Kidney (tissue), 13 donors: ENCODE measurements at regions not wholly inside any gene's neighbourhood (a gene's known extent, or its start where the extent isn't known, plus 50 kb on each side); places are given as distances from the start of the nearest gene placed in this dataset.

Experiments used
- DNase-seq, 5 donors: peaks; one replicate each; pipeline ENCODE4 v3.0.0-alpha.2; 2013 to 2020
- FAIRE-seq: peaks from 2 replicates; lab custom pipeline; 2012; peaks lifted over from hg19 to GRCh38; lab: Jason Lieb, UNC
- H3K27ac ChIP-seq, 2 donors: one replicate each; pipeline ENCODE4 v1.7.0; 2013; ENCODE audit warnings: low read depth in 2 of 2, low read length in 2 of 2, inconsistent platforms in 1 of 2
- H3K27me3 ChIP-seq: one replicate; pipeline ENCODE4 v1.7.1; 2013; ENCODE audit warnings: low read length, inconsistent platforms; ENCODE audit not compliant: control insufficient read depth, insufficient read depth
- H3K36me3 ChIP-seq, 3 donors: one replicate each; pipeline versions ENCODE4 v1.7.0 to v1.7.1; 2013; ENCODE audit warnings: low read length in 3 of 3, control low read depth in 1 of 3, inconsistent platforms in 1 of 3; ENCODE audit not compliant: insufficient read depth in 3 of 3, control insufficient read depth in 2 of 3
- H3K4me1 ChIP-seq, 3 donors: one replicate each; pipeline versions ENCODE4 v1.7.0 to v1.7.1; 2013; ENCODE audit warnings: low read length in 3 of 3, inconsistent platforms in 1 of 3, low read depth in 1 of 3; ENCODE audit not compliant: control insufficient read depth in 2 of 3, insufficient read depth in 2 of 3
- H3K4me3 ChIP-seq, 3 donors: one replicate each; pipeline versions ENCODE4 v1.7.0 to v1.8.1; 2013; ENCODE audit warnings: low read length in 3 of 3, control low read depth in 1 of 3, inconsistent platforms in 1 of 3
- H3K9ac ChIP-seq, 3 donors: one replicate each; pipeline versions ENCODE4 v1.7.0 to v1.7.1; 2013; ENCODE audit warnings: low read length in 3 of 3, control low read depth in 1 of 3, inconsistent platforms in 1 of 3
- H3K9me3 ChIP-seq, 3 donors: one replicate each; pipeline versions ENCODE4 v1.7.0 to v1.7.1; 2013; ENCODE audit warnings: low read length in 3 of 3, control low read depth in 1 of 3, inconsistent platforms in 1 of 3; ENCODE audit not compliant: control insufficient read depth in 2 of 3, insufficient read depth in 1 of 3
- intact Hi-C: fragments of 100-400 bp; cut with DNase I; formaldehyde crosslinking; loops from one replicate; pipeline ENCODE4 v1.11.1; 2022
- TF ChIP-seq, protein P1 (sequence below): IDR thresholded peaks from 3 replicates; pipeline ENCODE4 v1.5.1; 2012; ENCODE audit warnings: mild to moderate bottlenecking, moderate library complexity, borderline replicate concordance; ENCODE audit not compliant: insufficient read depth; ENCODE audit errors: extremely low read depth
- donor health status: control.
- donor health status: control.
- donor health status: control.
- donor health status: control.
- donor health status: control.
- donor health status: DM: yes; HTN: yes; CAD: no.
- donor health status: Normal renal cell carcinoma (clear cell type).

DNA sequence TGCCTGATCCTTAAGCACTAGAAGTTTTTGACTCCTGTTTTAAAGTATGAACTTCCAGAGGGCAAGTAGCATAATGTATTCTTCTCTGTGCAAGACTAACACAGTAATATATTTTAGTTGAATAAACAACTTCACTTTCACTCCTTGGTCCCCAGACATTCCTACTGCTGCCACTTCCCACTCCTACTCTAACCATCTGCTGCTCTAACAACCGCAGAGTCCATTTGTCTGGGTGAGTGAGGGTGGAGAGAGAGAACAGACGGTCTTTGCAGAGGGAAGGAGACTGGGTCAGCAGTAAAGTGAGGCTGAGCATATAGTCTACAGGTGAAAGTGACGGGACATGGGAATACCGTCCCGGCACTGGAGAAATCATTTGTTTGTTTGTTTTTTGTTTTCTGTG is 301.0 kb upstream of the SLCO3A1 start:
- TF ChIP-seq, protein P1, sequence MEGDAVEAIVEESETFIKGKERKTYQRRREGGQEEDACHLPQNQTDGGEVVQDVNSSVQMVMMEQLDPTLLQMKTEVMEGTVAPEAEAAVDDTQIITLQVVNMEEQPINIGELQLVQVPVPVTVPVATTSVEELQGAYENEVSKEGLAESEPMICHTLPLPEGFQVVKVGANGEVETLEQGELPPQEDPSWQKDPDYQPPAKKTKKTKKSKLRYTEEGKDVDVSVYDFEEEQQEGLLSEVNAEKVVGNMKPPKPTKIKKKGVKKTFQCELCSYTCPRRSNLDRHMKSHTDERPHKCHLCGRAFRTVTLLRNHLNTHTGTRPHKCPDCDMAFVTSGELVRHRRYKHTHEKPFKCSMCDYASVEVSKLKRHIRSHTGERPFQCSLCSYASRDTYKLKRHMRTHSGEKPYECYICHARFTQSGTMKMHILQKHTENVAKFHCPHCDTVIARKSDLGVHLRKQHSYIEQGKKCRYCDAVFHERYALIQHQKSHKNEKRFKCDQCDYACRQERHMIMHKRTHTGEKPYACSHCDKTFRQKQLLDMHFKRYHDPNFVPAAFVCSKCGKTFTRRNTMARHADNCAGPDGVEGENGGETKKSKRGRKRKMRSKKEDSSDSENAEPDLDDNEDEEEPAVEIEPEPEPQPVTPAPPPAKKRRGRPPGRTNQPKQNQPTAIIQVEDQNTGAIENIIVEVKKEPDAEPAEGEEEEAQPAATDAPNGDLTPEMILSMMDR: no peak
- Histone ChIP-seq H3K9ac (no peak overlapping the region), H3K4me3 (no peak overlapping the region), H3K9me3 (no peaks in the 10 kb centered on the region), H3K36me3 (no peaks in the 10 kb centered on the region), H3K4me1 (no peaks in the 10 kb centered on the region), H3K27me3 (no peaks in the 10 kb centered on the region), H3K27ac (no peak overlapping the region)
- no peak for FAIRE-seq
- intact Hi-C loops: no loop called here
- no peak for DNase-seq

DNA sequence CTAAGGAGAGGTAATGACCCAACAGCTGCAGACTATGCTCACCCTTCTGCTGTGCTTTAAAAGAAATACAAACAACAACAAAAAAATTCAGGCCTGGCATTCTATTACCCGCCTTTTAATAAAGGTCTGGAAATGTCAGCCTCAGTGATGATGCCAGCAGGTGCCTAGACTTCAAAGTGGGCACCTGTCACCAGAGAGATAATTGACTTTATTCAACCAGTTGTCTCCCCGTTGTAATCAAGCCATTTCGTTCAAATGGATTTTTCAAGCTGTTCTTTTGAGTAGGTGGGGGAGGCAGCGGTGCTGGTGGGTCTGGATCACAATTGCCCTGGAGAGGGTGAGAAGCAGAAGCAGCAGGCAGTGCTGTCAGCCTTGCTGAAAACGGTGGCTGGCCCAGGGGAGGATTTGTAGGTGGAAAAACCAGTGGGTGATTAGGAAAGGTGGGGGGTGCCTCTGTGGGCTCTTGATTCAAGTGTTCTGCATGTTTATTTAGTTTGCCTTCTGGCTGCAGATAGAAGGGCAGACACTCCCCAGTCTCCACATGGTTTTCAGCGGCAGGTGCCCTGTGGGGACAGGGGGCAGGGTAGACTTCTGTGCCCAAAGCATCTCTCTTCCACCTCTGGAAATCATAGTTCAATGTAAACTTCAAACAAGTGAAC is 300.2 kb upstream of the SLCO3A1 start:
- Histone ChIP-seq H3K4me1 (no peaks in the 10 kb centered on the region), H3K9me3 (no peaks in the 10 kb centered on the region), H3K27me3 (no peaks in the 10 kb centered on the region), H3K4me3 (no peak overlapping the region), H3K27ac (no peak overlapping the region), H3K9ac (no peak overlapping the region), H3K36me3 (no peaks in the 10 kb centered on the region)
- intact Hi-C loops: no loop called here
- DNase-seq (no peak), FAIRE-seq (no peak)
- TF ChIP-seq, protein P1: no peak

DNA sequence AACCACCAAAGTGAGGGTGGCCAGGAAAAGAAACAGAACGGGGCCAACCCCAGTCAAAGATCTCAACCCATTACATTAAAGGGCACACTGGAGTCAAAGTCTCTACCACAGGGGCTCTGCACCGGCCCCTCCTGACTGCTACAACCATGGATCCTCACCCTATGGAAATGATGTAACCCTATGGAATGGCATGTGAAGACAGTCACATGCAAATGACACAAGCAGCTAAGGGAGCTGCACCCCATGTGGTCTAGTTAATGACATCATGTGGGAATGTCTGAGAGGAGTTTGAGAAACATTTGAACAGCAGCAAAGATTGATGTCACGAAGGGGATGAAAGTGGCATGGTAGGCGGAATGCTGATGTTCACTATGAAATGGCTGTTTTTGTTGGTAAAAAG is 298.2 kb upstream of the SLCO3A1 start:
- no peak for FAIRE-seq
- intact Hi-C loops: no loop called here
- no peaks in the 10 kb centered on the region for H3K9me3 ChIP-seq

More for the DNA sequence above, 298.2 kb upstream of the SLCO3A1 start:
- no peak overlapping the region for H3K9ac ChIP-seq
- DNase-seq: no peak
- no peaks in the 10 kb centered on the region for H3K36me3 ChIP-seq
- H3K27me3 ChIP-seq: no peaks in the 10 kb centered on the region
- H3K27ac ChIP-seq: no peak overlapping the region
- TF ChIP-seq, protein P1: no peak
- H3K4me3 ChIP-seq: no peak overlapping the region
- no peaks in the 10 kb centered on the region for H3K4me1 ChIP-seq
